ENCODE measurements at regions not wholly inside any gene's neighbourhood (a gene's known extent, or its start where the extent isn't known, plus 50 kb on each side); places are given as distances from the start of the nearest gene placed in this dataset.
"Not testable (repeated sequence)": the region's sequence is repeated elsewhere in the genome, so short reads cannot be mapped to it uniquely, and the experiment has no call there.

GRCh38 chr4:158407961-158408360, 113.7 kb upstream of the RXFP1 start:
- DNase-seq (ENCODE audit: low spot score) = not testable (repeated sequence)

GRCh38 chr4:158410272-158410671, 111.4 kb upstream of the RXFP1 start:
- DNase-seq (ENCODE audit: low spot score) = peak; percentile 46

GRCh38 chr4:158411269-158411668, 110.4 kb upstream of the RXFP1 start:
- DNase-seq (ENCODE audit: low spot score) = no peak

- not testable (repeated sequence) for DNase-seq (ENCODE audit: low spot score)
These were observed 103.0 kb upstream of the RXFP1 start for GRCh38 chr4:158418679-158419078.

GRCh38 chr4:158420782-158421181, 100.9 kb upstream of the RXFP1 start:
- no peak for DNase-seq (ENCODE audit: low spot score)

- DNase-seq (ENCODE audit: low spot score) = no peak
These were observed 99.1 kb upstream of the RXFP1 start for GRCh38 chr4:158422546-158422945.

- DNase-seq (ENCODE audit: low spot score) = no peak
These were observed 93.4 kb upstream of the RXFP1 start for GRCh38 chr4:158428242-158428641.

GRCh38 chr4:158442736-158443135, 78.9 kb upstream of the RXFP1 start:
- no peak for DNase-seq (ENCODE audit: low spot score)

- no peak for DNase-seq (ENCODE audit: low spot score)
These were observed 78.0 kb upstream of the RXFP1 start for GRCh38 chr4:158443731-158444130.

- DNase-seq (ENCODE audit: low spot score) = no peak
These were observed 77.1 kb upstream of the RXFP1 start for GRCh38 chr4:158444621-158445020.

- peak; percentile 9 for DNase-seq (ENCODE audit: low spot score)
These were observed 75.6 kb upstream of the RXFP1 start for GRCh38 chr4:158446106-158446505.

- no peak for DNase-seq (ENCODE audit: low spot score)
These were observed 70.9 kb upstream of the RXFP1 start for GRCh38 chr4:158450741-158451140.

- DNase-seq (ENCODE audit: low spot score) = not testable (repeated sequence)
These were observed 69.6 kb upstream of the RXFP1 start for GRCh38 chr4:158452116-158452515.

GRCh38 chr4:158458271-158458895, 63.3 kb upstream of the RXFP1 start:
- no peak for DNase-seq (ENCODE audit: low spot score)

GRCh38 chr4:158459085-158459820, 62.4 kb upstream of the RXFP1 start:
- DNase-seq (ENCODE audit: low spot score) = no peak

- no peak for DNase-seq (ENCODE audit: low spot score)
These were observed 60.3 kb upstream of the RXFP1 start for GRCh38 chr4:158461336-158461735.

- DNase-seq (ENCODE audit: low spot score) = no peak
These were observed 59.1 kb upstream of the RXFP1 start for GRCh38 chr4:158462611-158463010.
